Sigmoid colon (tissue), 4 donors: ENCODE measurements at regions not wholly inside any gene's neighbourhood (a gene's known extent, or its start where the extent isn't known, plus 50 kb on each side); places are given as distances from the start of the nearest gene placed in this dataset.

ENCODE experiments used
- POLR2A ChIP-seq, 2 donors: fragments of 450-650 bp; IDR thresholded peaks; one replicate each; pipeline ENCODE4 v1.6.1; 2016; ENCODE audit warnings: antibody characterized with exemption in 2 of 2, mild to moderate bottlenecking in 2 of 2, moderate library complexity in 2 of 2
- POLR2AphosphoS5 ChIP-seq, 4 donors: sonication (generic); formaldehyde crosslinking; IDR thresholded peaks; one replicate each; pipeline ENCODE4 v1.6.1; 2017; ENCODE audit warnings: antibody characterized with exemption in 4 of 4
- TF ChIP-seq, protein P1 (sequence below), 4 experiments: fragments of 450-650 bp in 3 of 4; fragments of 200-600 bp in 1 of 4; IDR thresholded peaks; one replicate each; pipeline ENCODE4 v1.5.1; 2016 to 2019; ENCODE audit warnings: antibody characterized with exemption in 4 of 4, mild to moderate bottlenecking in 3 of 4, moderate library complexity in 2 of 4

DNA sequence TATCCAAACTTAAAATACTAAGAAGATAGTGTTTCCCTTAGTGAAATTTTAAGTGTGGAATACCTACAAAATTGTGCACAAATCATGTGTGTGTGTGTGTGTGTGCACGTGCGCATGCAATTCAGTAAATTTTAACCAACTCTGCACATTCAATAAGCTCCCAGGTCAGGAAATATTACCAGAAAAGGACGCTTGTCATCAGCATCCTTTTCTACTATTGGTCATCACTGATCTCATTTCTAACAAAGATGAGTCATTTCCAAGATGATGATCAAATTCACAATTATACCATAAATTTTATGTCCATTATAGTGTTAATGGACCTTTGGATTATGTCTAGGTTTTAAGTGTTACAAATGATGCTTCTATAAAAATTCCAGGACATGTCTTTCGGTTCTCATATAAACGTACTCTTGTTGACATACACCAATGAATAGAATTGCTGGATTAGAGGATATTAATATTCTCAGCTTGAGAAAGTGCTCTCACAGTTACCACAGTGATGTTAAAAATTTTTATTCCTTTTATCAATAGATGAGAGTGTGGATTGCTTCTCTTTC is 560.9 kb upstream of the AGA start:
- TF ChIP-seq, protein P1, sequence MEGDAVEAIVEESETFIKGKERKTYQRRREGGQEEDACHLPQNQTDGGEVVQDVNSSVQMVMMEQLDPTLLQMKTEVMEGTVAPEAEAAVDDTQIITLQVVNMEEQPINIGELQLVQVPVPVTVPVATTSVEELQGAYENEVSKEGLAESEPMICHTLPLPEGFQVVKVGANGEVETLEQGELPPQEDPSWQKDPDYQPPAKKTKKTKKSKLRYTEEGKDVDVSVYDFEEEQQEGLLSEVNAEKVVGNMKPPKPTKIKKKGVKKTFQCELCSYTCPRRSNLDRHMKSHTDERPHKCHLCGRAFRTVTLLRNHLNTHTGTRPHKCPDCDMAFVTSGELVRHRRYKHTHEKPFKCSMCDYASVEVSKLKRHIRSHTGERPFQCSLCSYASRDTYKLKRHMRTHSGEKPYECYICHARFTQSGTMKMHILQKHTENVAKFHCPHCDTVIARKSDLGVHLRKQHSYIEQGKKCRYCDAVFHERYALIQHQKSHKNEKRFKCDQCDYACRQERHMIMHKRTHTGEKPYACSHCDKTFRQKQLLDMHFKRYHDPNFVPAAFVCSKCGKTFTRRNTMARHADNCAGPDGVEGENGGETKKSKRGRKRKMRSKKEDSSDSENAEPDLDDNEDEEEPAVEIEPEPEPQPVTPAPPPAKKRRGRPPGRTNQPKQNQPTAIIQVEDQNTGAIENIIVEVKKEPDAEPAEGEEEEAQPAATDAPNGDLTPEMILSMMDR (IDR thresholded peaks at IDR 0.05): no peak
- TF ChIP-seq POLR2A (IDR thresholded peaks at IDR 0.05): no peak
- TF ChIP-seq POLR2AphosphoS5 (IDR thresholded peaks at IDR 0.05): no peak
